Lung (tissue), 11 donors: ENCODE measurements at regions not wholly inside any gene's neighbourhood (a gene's known extent, or its start where the extent isn't known, plus 50 kb on each side); places are given as distances from the start of the nearest gene placed in this dataset.

Experiments used
- ATAC-seq: fragments of 200-7000 bp; cut with Tn5 transposase; one replicate; pipeline ENCODE4 v1.9.1; 2020; ENCODE audit warnings: moderate number of reproducible peaks; ENCODE audit not compliant: insufficient read depth, low FRiP score
- DNase-seq, 3 donors: peaks; one replicate each; pipeline ENCODE4 v3.0.0-alpha.2; 2013 to 2017
- H3K27ac ChIP-seq, 2 donors: one replicate each; pipeline ENCODE4 v1.5.1; 2013; ENCODE audit warnings: mild to moderate bottlenecking in 2 of 2, moderate library complexity in 2 of 2, control low read depth in 1 of 2, inconsistent platforms in 1 of 2, low read depth in 1 of 2, low read length in 1 of 2
- H3K27me3 ChIP-seq, 3 donors: one replicate each; pipeline ENCODE4 v1.5.1; 2013; ENCODE audit warnings: low read length in 2 of 3; ENCODE audit not compliant: control insufficient read depth in 3 of 3, insufficient read depth in 3 of 3
- H3K36me3 ChIP-seq, 4 donors: one replicate each; pipeline ENCODE4 v1.5.1; 2013; ENCODE audit warnings: low read length in 4 of 4, mild to moderate bottlenecking in 1 of 4, moderate library complexity in 1 of 4; ENCODE audit not compliant: control insufficient read depth in 4 of 4, insufficient read depth in 4 of 4
- H3K4me1 ChIP-seq, 5 donors: one replicate each; pipeline ENCODE4 v1.5.1; 2013; ENCODE audit warnings: low read length in 5 of 5, mild to moderate bottlenecking in 2 of 5, moderate library complexity in 1 of 5; ENCODE audit not compliant: control insufficient read depth in 5 of 5, insufficient read depth in 5 of 5
- H3K4me3 ChIP-seq: one replicate; pipeline ENCODE4 v1.5.1; 2013; ENCODE audit warnings: mild to moderate bottlenecking, control low read depth, moderate library complexity
- H3K9ac ChIP-seq, 2 donors: one replicate each; pipeline ENCODE4 v1.5.1; 2013; ENCODE audit warnings: low read length in 2 of 2, control low read depth in 1 of 2; ENCODE audit not compliant: insufficient read depth in 1 of 2
- H3K9me3 ChIP-seq, 4 donors: one replicate each; pipeline ENCODE4 v1.5.1; 2013; ENCODE audit warnings: low read length in 3 of 4, mild to moderate bottlenecking in 1 of 4, moderate library complexity in 1 of 4; ENCODE audit not compliant: control insufficient read depth in 4 of 4, insufficient read depth in 3 of 4
- CTCF ChIP-seq: IDR thresholded peaks from 2 replicates; pipeline ENCODE4 v1.5.1; 2012; ENCODE audit warnings: mild to moderate bottlenecking; ENCODE audit errors: control extremely low read depth, extremely low read depth
- WGBS, 2 donors: extraction: QIAGEN DNeasy Blood & Tissue Kit; methylation state at CpG; one replicate each; pipeline ENCODE4 v1.1.7; 2013; 5-methylcytosine and 5-hydroxymethylcytosine counted together
- donor health status: control.
- donor health status: control.
- donor health status: Bipolar disorder and iron deficiency.
- donor health status: healthy.
- donor health status: DM: yes; HTN: yes; CAD: no.

GRCh38 chr5:33238826-33239695 lies 201.7 kb upstream of the TARS1 start:
- Histone ChIP-seq H3K27me3 (no peaks in the 10 kb centered on the region), H3K4me1 (peaks cover 0 to 15% (median 2%) of the 10 kb centered on the region in 5 donors), H3K36me3 (no peaks in the 10 kb centered on the region), H3K9ac (no peak overlapping the region), H3K4me3 (no peak overlapping the region), H3K27ac (no peak overlapping the region), H3K9me3 (no peaks in the 10 kb centered on the region)
- no peak for TF ChIP-seq CTCF
- no peak for DNase-seq
- 40 to 52% methylated on average over 3 of the region's 3 CpGs for WGBS, 2 donors
- ATAC-seq, result no peak

GRCh38 chr5:33240558-33240957 lies 200.2 kb upstream of the TARS1 start:
- Histone ChIP-seq H3K27ac (no peak overlapping the region), H3K9me3 (no peaks in the 10 kb centered on the region), H3K36me3 (no peaks in the 10 kb centered on the region), H3K4me3 (no peak overlapping the region), H3K4me1 (peaks cover 0 to 15% (median 2%) of the 10 kb centered on the region in 5 donors), H3K27me3 (no peaks in the 10 kb centered on the region), H3K9ac (no peak overlapping the region)
- ATAC-seq, result no peak
- 87 to 90% methylated on average over 6 of the region's 6 CpGs for WGBS, 2 donors
- DNase-seq, result peak in 2 of 3 donors; percentile 56 to 57
- no peak for TF ChIP-seq CTCF

- DNase-seq (peak; percentile 36 to 75 (median 60)), ATAC-seq (no peak)
- Histone ChIP-seq H3K4me1 (peaks cover 0 to 15% (median 2%) of the 10 kb centered on the region in 5 donors), H3K9me3 (no peaks in the 10 kb centered on the region), H3K36me3 (no peaks in the 10 kb centered on the region), H3K27me3 (no peaks in the 10 kb centered on the region), H3K9ac (no peak overlapping the region), H3K4me3 (no peak overlapping the region), H3K27ac (no peak overlapping the region)
- no peak for TF ChIP-seq CTCF
- WGBS, 2 donors, result 9 to 22% methylated on average over 4 of the region's 4 CpGs
Measured at GRCh38 chr5:33241802-33242201, 199.0 kb upstream of the TARS1 start.
